ENCODE measurements at regions not wholly inside any gene's neighbourhood (a gene's known extent, or its start where the extent isn't known, plus 50 kb on each side); places are given as distances from the start of the nearest gene placed in this dataset.
"Not testable (repeated sequence)": the region's sequence is repeated elsewhere in the genome, so short reads cannot be mapped to it uniquely, and the experiment has no call there.

GRCh38 chr12:91766454-91766853 is 379.2 kb downstream of the BTG1 start:
- DNase-seq (ENCODE audit: low spot score) = no peak
- Mint-ChIP-seq H3K9me3 (no peaks in the 10 kb centered on the region), H3K4me3 (no peak overlapping the region), H3K36me3 (ENCODE audit: low read depth) (no peaks in the 10 kb centered on the region), H3K27me3 (ENCODE audit: insufficient read depth) (no peaks in the 10 kb centered on the region), H3K27ac (no peak overlapping the region), H3K4me1 (ENCODE audit: low read depth) (no peaks in the 10 kb centered on the region)
- intact Hi-C loops (cut with micrococcal nuclease) = no loop called here

DNA sequence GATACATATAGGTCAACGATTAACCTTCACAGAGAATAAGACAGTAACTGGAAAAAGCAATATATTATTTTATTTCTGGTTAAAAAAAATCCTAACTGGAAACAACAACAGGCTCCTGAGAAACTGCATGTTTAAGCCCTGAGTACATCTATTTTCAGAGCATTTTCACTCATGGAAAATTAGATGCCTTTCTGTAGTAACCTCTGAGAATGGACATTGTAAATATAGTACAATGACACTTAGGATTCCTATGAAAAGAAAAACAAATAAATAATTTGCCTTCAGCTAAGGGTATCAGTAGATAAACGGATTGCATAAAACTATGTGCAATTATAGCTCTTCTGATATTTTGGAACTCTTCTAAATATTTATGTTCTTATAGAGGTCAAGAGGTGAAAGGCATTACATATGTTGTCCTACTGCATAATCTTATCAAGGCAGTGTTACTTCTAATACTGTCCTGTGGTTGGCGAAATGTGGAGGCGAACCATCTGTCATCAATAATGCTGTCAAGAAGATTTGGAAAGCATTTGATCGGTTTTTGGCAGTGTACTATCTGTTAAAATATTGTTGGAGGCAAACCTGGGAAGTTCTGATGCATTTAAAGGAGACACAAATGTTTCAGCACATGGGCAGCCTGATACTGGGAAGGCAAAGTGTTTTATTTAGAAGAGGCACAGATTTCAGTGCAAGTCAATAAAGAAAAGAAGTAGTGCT is 381.8 kb downstream of the BTG1 start:
- Mint-ChIP-seq H3K36me3 (ENCODE audit: low read depth) (no peaks in the 10 kb centered on the region), H3K27ac (no peak overlapping the region), H3K4me3 (no peak overlapping the region), H3K27me3 (ENCODE audit: insufficient read depth) (no peaks in the 10 kb centered on the region), H3K9me3 (peaks cover 12% of the 10 kb centered on the region), H3K4me1 (ENCODE audit: low read depth) (no peaks in the 10 kb centered on the region)
- intact Hi-C loops (cut with micrococcal nuclease) = no loop called here
- no peak for DNase-seq (ENCODE audit: low spot score)

GRCh38 chr12:91753649-91754048 is 392.0 kb downstream of the BTG1 start:
- no peak for DNase-seq (ENCODE audit: low spot score)
- intact Hi-C loops (cut with micrococcal nuclease) = no loop called here
- Mint-ChIP-seq H3K36me3 (ENCODE audit: low read depth) (no peaks in the 10 kb centered on the region), H3K4me3 (no peak overlapping the region), H3K9me3 (peaks cover 8% of the 10 kb centered on the region), H3K27ac (no peak overlapping the region), H3K27me3 (ENCODE audit: insufficient read depth) (no peaks in the 10 kb centered on the region), H3K4me1 (ENCODE audit: low read depth) (no peaks in the 10 kb centered on the region)

DNA sequence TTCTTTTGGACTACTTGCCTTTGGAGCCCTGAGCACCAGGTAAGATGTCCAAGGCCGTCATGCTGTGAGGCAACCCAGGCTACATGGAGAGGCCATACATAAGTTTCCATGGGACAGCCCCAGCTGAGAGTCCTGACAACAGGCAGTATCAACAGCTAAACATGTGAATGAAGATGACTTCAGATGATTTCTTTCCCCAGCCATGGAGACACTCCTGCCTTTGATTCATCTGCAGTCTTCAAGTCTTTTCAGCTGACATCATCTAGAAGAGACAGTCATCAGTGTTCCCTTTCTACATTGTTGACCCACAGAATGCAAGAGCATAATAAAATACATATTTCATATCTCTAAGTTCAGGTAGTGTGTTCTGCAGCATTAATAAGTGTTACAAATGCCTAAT is 398.7 kb downstream of the BTG1 start:
- peaks cover 4% of the 10 kb centered on the region for H3K27me3 Mint-ChIP-seq (ENCODE audit: insufficient read depth)
- H3K27ac Mint-ChIP-seq = no peak overlapping the region
- intact Hi-C loops (cut with micrococcal nuclease) = no loop called here
- H3K36me3 Mint-ChIP-seq (ENCODE audit: low read depth) = no peaks in the 10 kb centered on the region
- no peak for DNase-seq (ENCODE audit: low spot score)
- H3K4me3 Mint-ChIP-seq = no peak overlapping the region
- no peaks in the 10 kb centered on the region for H3K9me3 Mint-ChIP-seq
- no peaks in the 10 kb centered on the region for H3K4me1 Mint-ChIP-seq (ENCODE audit: low read depth)

GRCh38 chr12:91744597-91744996 is 401.0 kb downstream of the BTG1 start:
- Mint-ChIP-seq H3K27me3 (ENCODE audit: insufficient read depth) (peaks cover 6% of the 10 kb centered on the region), H3K4me1 (ENCODE audit: low read depth) (no peaks in the 10 kb centered on the region), H3K4me3 (no peak overlapping the region), H3K36me3 (ENCODE audit: low read depth) (no peaks in the 10 kb centered on the region), H3K27ac (no peak overlapping the region), H3K9me3 (no peaks in the 10 kb centered on the region)
- intact Hi-C loops (cut with micrococcal nuclease) = no loop called here
- no peak for DNase-seq (ENCODE audit: low spot score)

DNA sequence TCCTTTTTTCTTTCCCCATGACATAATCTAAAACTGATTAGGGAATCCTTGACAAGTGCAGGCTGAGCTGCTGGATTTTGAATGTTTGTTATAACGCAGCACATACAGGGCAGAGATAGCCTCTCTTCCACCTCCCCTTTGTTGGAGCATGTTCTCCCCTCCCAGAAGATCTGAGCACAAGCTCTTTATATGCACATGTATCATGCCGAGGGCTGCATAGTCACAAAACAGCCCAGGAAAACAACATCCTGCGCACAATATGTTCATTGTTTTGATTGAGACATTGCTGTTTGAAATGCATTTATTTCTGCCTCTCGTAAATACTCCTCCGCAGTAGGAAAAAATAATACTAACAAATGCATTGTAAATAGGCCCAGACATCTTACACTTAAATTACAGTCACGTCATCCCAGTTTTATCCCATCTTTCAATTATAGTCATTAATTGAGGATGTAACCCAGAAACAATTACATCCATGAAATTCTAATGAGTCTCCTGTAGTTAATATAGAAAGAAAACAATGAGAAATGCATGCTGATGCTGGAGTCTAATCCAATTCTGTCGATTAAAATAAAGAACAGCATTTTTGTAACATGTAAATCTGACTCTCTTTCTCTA is 401.8 kb downstream of the BTG1 start:
- peaks cover 6% of the 10 kb centered on the region for H3K27me3 Mint-ChIP-seq (ENCODE audit: insufficient read depth)
- no peaks in the 10 kb centered on the region for H3K4me1 Mint-ChIP-seq (ENCODE audit: low read depth)
- H3K36me3 Mint-ChIP-seq (ENCODE audit: low read depth) = no peaks in the 10 kb centered on the region
- no peaks in the 10 kb centered on the region for H3K9me3 Mint-ChIP-seq
- no peak overlapping the region for H3K4me3 Mint-ChIP-seq
- intact Hi-C loops (cut with micrococcal nuclease) = no loop called here
- no peak overlapping the region for H3K27ac Mint-ChIP-seq
- DNase-seq (ENCODE audit: low spot score) = no peak

DNA sequence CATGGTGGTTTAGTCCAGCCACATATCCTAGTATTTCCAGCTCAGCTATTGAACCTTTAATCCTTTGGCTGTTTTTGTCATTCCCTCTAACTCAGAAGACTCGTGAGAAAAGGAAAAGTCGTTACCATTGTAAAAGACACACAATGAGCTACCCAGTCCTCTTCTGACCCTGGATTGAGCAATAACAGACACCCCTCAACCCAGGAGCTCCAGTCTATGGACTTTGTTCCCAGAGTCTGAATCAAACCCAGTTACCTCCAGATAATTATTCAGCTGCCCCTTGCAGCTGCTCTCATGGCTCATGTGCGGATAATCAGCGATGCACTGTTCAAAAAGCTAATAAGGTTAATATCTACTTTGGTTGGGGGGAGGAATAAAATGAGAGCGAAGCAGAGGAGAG is 402.4 kb downstream of the BTG1 start:
- Mint-ChIP-seq H3K27me3 (ENCODE audit: insufficient read depth) (peaks cover 6% of the 10 kb centered on the region), H3K9me3 (no peaks in the 10 kb centered on the region), H3K4me1 (ENCODE audit: low read depth) (no peaks in the 10 kb centered on the region), H3K4me3 (no peak overlapping the region), H3K27ac (no peak overlapping the region), H3K36me3 (ENCODE audit: low read depth) (no peaks in the 10 kb centered on the region)
- intact Hi-C loops (cut with micrococcal nuclease) = no loop called here
- DNase-seq (ENCODE audit: low spot score) = no peak

DNA sequence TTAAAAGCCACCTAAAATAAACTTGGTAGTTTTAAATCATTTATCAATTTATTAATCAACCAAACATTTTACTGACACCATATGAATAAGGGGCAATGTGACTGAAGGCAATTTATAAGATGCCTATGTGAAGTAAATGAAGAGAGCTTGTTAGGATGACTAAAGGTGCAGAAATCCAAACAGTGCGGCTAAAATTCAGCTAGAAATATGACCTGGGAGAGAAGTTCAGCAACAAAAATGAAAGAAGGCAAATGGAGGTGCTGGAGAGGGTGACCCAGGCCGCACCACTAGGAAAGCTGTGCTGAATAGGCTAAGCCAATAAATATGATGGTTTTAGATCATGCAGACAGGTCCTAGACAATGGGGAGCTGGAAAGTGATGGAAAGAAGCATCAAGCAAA is 403.7 kb downstream of the BTG1 start:
- Mint-ChIP-seq H3K4me1 (ENCODE audit: low read depth) (no peaks in the 10 kb centered on the region), H3K36me3 (ENCODE audit: low read depth) (no peaks in the 10 kb centered on the region), H3K27me3 (ENCODE audit: insufficient read depth) (peaks cover 4% of the 10 kb centered on the region), H3K4me3 (no peak overlapping the region), H3K9me3 (no peaks in the 10 kb centered on the region), H3K27ac (no peak overlapping the region)
- DNase-seq (ENCODE audit: low spot score) = no peak
- intact Hi-C loops (cut with micrococcal nuclease) = no loop called here

GRCh38 chr12:91733846-91734245 is 411.8 kb downstream of the BTG1 start:
- intact Hi-C loops (cut with micrococcal nuclease); H3K27me3 Mint-ChIP-seq (ENCODE audit: insufficient read depth); H3K27ac Mint-ChIP-seq; DNase-seq (ENCODE audit: low spot score); H3K36me3 Mint-ChIP-seq (ENCODE audit: low read depth); H3K4me3 Mint-ChIP-seq; H3K9me3 Mint-ChIP-seq; H3K4me1 Mint-ChIP-seq (ENCODE audit: low read depth): not testable (repeated sequence)

- no peak overlapping the region for H3K4me3 Mint-ChIP-seq
- H3K27me3 Mint-ChIP-seq (ENCODE audit: insufficient read depth) = no peaks in the 10 kb centered on the region
- H3K4me1 Mint-ChIP-seq (ENCODE audit: low read depth) = no peaks in the 10 kb centered on the region
- DNase-seq (ENCODE audit: low spot score) = no peak
- no peak overlapping the region for H3K27ac Mint-ChIP-seq
- intact Hi-C loops (cut with micrococcal nuclease) = no loop called here
- H3K36me3 Mint-ChIP-seq (ENCODE audit: low read depth) = no peaks in the 10 kb centered on the region
- peaks cover 11% of the 10 kb centered on the region for H3K9me3 Mint-ChIP-seq
These were observed 413.6 kb downstream of the BTG1 start for GRCh38 chr12:91732086-91732485.

DNA sequence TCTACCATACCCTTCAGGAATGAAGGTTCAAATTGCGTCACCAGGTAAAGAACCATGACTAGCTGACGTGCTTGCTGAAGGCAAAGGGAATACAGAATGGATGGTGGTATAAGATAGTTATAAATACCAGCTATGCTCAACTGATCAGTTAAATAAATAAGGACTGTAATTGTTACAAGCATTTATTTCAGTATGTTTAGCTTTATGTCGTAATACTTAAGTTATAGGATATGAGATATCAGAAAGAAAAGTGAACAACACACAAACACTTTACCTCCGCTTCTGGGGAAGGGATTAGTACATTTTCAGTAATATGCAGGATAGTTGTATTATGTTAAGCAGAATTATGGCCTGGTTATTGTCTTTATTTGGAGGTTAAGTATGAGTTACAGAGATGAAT is 416.1 kb downstream of the BTG1 start:
- intact Hi-C loops (cut with micrococcal nuclease) = no loop called here
- no peak for DNase-seq (ENCODE audit: low spot score)
- peaks cover 11% of the 10 kb centered on the region for H3K9me3 Mint-ChIP-seq
- no peaks in the 10 kb centered on the region for H3K27me3 Mint-ChIP-seq (ENCODE audit: insufficient read depth)
- no peak overlapping the region for H3K27ac Mint-ChIP-seq
- no peaks in the 10 kb centered on the region for H3K36me3 Mint-ChIP-seq (ENCODE audit: low read depth)
- H3K4me1 Mint-ChIP-seq (ENCODE audit: low read depth) = no peaks in the 10 kb centered on the region
- H3K4me3 Mint-ChIP-seq = no peak overlapping the region

DNA sequence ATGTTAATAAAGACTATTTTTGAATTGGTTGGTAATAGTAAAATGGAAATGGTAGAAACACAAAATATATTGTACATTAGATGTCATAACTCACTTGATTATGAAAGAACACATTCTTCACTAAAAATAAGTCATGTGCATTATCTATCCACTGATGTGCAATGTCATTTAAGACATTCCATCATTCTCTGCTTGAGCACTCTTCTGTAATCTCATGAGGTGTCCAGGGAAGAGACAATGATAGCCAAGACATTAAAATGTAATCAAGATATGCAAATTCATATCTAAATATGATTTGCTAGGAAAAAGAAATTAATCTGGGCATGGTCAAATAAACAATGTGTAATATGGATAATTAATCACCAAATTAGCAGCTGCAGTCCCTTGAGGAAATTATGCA is 422.5 kb downstream of the BTG1 start:
- intact Hi-C loops (cut with micrococcal nuclease) = no loop called here
- H3K27me3 Mint-ChIP-seq (ENCODE audit: insufficient read depth) = no peaks in the 10 kb centered on the region
- no peak for DNase-seq (ENCODE audit: low spot score)
- H3K4me1 Mint-ChIP-seq (ENCODE audit: low read depth) = peaks cover 5% of the 10 kb centered on the region
- H3K4me3 Mint-ChIP-seq = no peak overlapping the region
- no peak overlapping the region for H3K27ac Mint-ChIP-seq
- no peaks in the 10 kb centered on the region for H3K9me3 Mint-ChIP-seq
- no peaks in the 10 kb centered on the region for H3K36me3 Mint-ChIP-seq (ENCODE audit: low read depth)

DNA sequence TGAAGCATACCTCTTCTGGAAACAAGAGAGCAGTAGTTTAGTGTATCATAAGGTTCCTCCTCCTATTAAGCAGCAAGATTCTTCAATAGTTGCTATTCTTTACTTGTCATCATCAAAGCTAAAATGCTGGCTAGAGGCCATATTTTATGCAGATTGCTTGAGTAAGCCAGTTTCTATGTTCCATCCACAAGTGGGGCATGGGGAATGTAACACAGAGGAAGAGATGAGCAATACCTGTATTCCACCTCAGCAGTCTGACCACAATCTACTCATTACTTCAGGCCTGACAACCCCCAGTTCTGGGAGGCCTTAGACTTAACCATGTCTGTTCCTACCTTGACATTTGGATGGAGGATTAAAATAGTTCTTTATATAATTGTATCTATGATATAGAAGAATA is 423.6 kb downstream of the BTG1 start:
- no peaks in the 10 kb centered on the region for H3K9me3 Mint-ChIP-seq
- H3K27me3 Mint-ChIP-seq (ENCODE audit: insufficient read depth) = no peaks in the 10 kb centered on the region
- H3K4me3 Mint-ChIP-seq = no peak overlapping the region
- intact Hi-C loops (cut with micrococcal nuclease) = loop anchor here (1.0 kb wide), 1 partner anchor 35 kb away; no protein-coding TSS in a partner anchor
- DNase-seq (ENCODE audit: low spot score) = no peak
- H3K4me1 Mint-ChIP-seq (ENCODE audit: low read depth) = peaks cover 5% of the 10 kb centered on the region
- no peak overlapping the region for H3K27ac Mint-ChIP-seq
- no peaks in the 10 kb centered on the region for H3K36me3 Mint-ChIP-seq (ENCODE audit: low read depth)

- Mint-ChIP-seq H3K9me3 (no peaks in the 10 kb centered on the region), H3K27ac (no peak overlapping the region), H3K4me1 (ENCODE audit: low read depth) (peaks cover 5% of the 10 kb centered on the region), H3K27me3 (ENCODE audit: insufficient read depth) (no peaks in the 10 kb centered on the region), H3K4me3 (no peak overlapping the region), H3K36me3 (ENCODE audit: low read depth) (no peaks in the 10 kb centered on the region)
- no peak for DNase-seq (ENCODE audit: low spot score)
- intact Hi-C loops (cut with micrococcal nuclease) = no loop called here
These were observed 424.6 kb downstream of the BTG1 start for GRCh38 chr12:91721023-91721422.

All from activated T-helper 1 cell treated with anti-CD3 and anti-CD28 coated beads, Interleukin-12 subunit alpha, Interleukin-12 subunit beta, Interleukin-2, Interleukin-4 antibody, amounts not matched to agents 30 ng/mL and 10 ng/mL and 1 ng/mL, durations not matched to agents 14 hours and 24 hours and 36 hours (primary cell).